ENCODE measurements at regions not wholly inside any gene's neighbourhood (a gene's known extent, or its start where the extent isn't known, plus 50 kb on each side); places are given as distances from the start of the nearest gene placed in this dataset.
"Not testable (repeated sequence)": the region's sequence is repeated elsewhere in the genome, so short reads cannot be mapped to it uniquely, and the experiment has no call there.

GRCh38 chr5:142259758-142260157, 65.1 kb downstream of the SPRY4 start:
- H3K4me3 Mint-ChIP-seq, result no peak overlapping the region
- no peak for DNase-seq
- H3K9me3 Mint-ChIP-seq, result no peaks in the 10 kb centered on the region
- no peak overlapping the region for H3K27ac Mint-ChIP-seq
- intact Hi-C loops (cut with micrococcal nuclease), result no loop called here
- H3K4me1 Mint-ChIP-seq, result no peaks in the 10 kb centered on the region
- no peaks in the 10 kb centered on the region for H3K36me3 Mint-ChIP-seq (ENCODE audit: low read depth)
- H3K27me3 Mint-ChIP-seq, result peaks cover 4% of the 10 kb centered on the region

- no peak overlapping the region for H3K4me3 Mint-ChIP-seq
- no peaks in the 10 kb centered on the region for H3K4me1 Mint-ChIP-seq
- no peaks in the 10 kb centered on the region for H3K36me3 Mint-ChIP-seq (ENCODE audit: low read depth)
- H3K9me3 Mint-ChIP-seq, result no peaks in the 10 kb centered on the region
- H3K27ac Mint-ChIP-seq, result no peak overlapping the region
- DNase-seq, result no peak
- peaks cover 4% of the 10 kb centered on the region for H3K27me3 Mint-ChIP-seq
- intact Hi-C loops (cut with micrococcal nuclease), result no loop called here
Measured at GRCh38 chr5:142255831-142256230, 69.0 kb downstream of the SPRY4 start.

- Mint-ChIP-seq H3K4me3 (no peak overlapping the region), H3K36me3 (ENCODE audit: low read depth) (no peaks in the 10 kb centered on the region), H3K27ac (no peak overlapping the region), H3K4me1 (no peaks in the 10 kb centered on the region), H3K9me3 (no peaks in the 10 kb centered on the region), H3K27me3 (no peaks in the 10 kb centered on the region)
- intact Hi-C loops (cut with micrococcal nuclease), result no loop called here
- no peak for DNase-seq
Measured at GRCh38 chr5:142254431-142254830, 70.4 kb downstream of the SPRY4 start.

GRCh38 chr5:142253938-142254337, 70.9 kb downstream of the SPRY4 start:
- Mint-ChIP-seq H3K4me3 (no peak overlapping the region), H3K9me3 (no peaks in the 10 kb centered on the region), H3K4me1 (no peaks in the 10 kb centered on the region), H3K27me3 (no peaks in the 10 kb centered on the region), H3K36me3 (ENCODE audit: low read depth) (no peaks in the 10 kb centered on the region), H3K27ac (no peak overlapping the region)
- DNase-seq, result no peak
- intact Hi-C loops (cut with micrococcal nuclease), result no loop called here

- Mint-ChIP-seq H3K9me3 (no peaks in the 10 kb centered on the region), H3K4me3 (no peak overlapping the region), H3K27ac (no peak overlapping the region), H3K36me3 (ENCODE audit: low read depth) (no peaks in the 10 kb centered on the region), H3K4me1 (no peaks in the 10 kb centered on the region), H3K27me3 (no peaks in the 10 kb centered on the region)
- intact Hi-C loops (cut with micrococcal nuclease), result no loop called here
- no peak for DNase-seq
Measured at GRCh38 chr5:142250119-142250518, 74.7 kb downstream of the SPRY4 start.

GRCh38 chr5:142248853-142249462, 75.9 kb downstream of the SPRY4 start:
- Mint-ChIP-seq H3K27me3 (no peaks in the 10 kb centered on the region), H3K9me3 (no peaks in the 10 kb centered on the region), H3K36me3 (ENCODE audit: low read depth) (no peaks in the 10 kb centered on the region), H3K4me1 (no peaks in the 10 kb centered on the region), H3K4me3 (no peak overlapping the region), H3K27ac (no peak overlapping the region)
- no peak for DNase-seq
- intact Hi-C loops (cut with micrococcal nuclease), result no loop called here

GRCh38 chr5:142246258-142246657, 78.6 kb downstream of the SPRY4 start:
- H3K4me1 Mint-ChIP-seq, result no peaks in the 10 kb centered on the region
- no peak for DNase-seq
- H3K27ac Mint-ChIP-seq, result no peak overlapping the region
- H3K9me3 Mint-ChIP-seq, result no peaks in the 10 kb centered on the region
- no peak overlapping the region for H3K4me3 Mint-ChIP-seq
- intact Hi-C loops (cut with micrococcal nuclease), result no loop called here
- H3K36me3 Mint-ChIP-seq (ENCODE audit: low read depth), result no peaks in the 10 kb centered on the region
- peaks cover 4% of the 10 kb centered on the region for H3K27me3 Mint-ChIP-seq

GRCh38 chr5:142245786-142246185, 79.0 kb downstream of the SPRY4 start:
- H3K27ac Mint-ChIP-seq, result no peak overlapping the region
- peaks cover 4% of the 10 kb centered on the region for H3K27me3 Mint-ChIP-seq
- H3K4me3 Mint-ChIP-seq, result no peak overlapping the region
- H3K4me1 Mint-ChIP-seq, result no peaks in the 10 kb centered on the region
- H3K36me3 Mint-ChIP-seq (ENCODE audit: low read depth), result no peaks in the 10 kb centered on the region
- intact Hi-C loops (cut with micrococcal nuclease), result no loop called here
- DNase-seq, result no peak
- H3K9me3 Mint-ChIP-seq, result no peaks in the 10 kb centered on the region

- Mint-ChIP-seq H3K36me3 (ENCODE audit: low read depth) (no peaks in the 10 kb centered on the region), H3K27me3 (peaks cover 4% of the 10 kb centered on the region), H3K27ac (no peak overlapping the region), H3K9me3 (no peaks in the 10 kb centered on the region), H3K4me3 (no peak overlapping the region), H3K4me1 (no peaks in the 10 kb centered on the region)
- intact Hi-C loops (cut with micrococcal nuclease), result no loop called here
- DNase-seq, result no peak
Measured at GRCh38 chr5:142244440-142244839, 80.4 kb downstream of the SPRY4 start.

GRCh38 chr5:142242272-142242671, 82.5 kb downstream of the SPRY4 start:
- peaks cover 4% of the 10 kb centered on the region for H3K27me3 Mint-ChIP-seq
- H3K4me1 Mint-ChIP-seq, result no peaks in the 10 kb centered on the region
- H3K27ac Mint-ChIP-seq, result no peak overlapping the region
- intact Hi-C loops (cut with micrococcal nuclease), result no loop called here
- H3K4me3 Mint-ChIP-seq, result no peak overlapping the region
- DNase-seq, result no peak
- H3K36me3 Mint-ChIP-seq (ENCODE audit: low read depth), result no peaks in the 10 kb centered on the region
- H3K9me3 Mint-ChIP-seq, result no peaks in the 10 kb centered on the region

GRCh38 chr5:142239394-142240159, 85.2 kb downstream of the SPRY4 start:
- Mint-ChIP-seq H3K27ac (no peak overlapping the region), H3K27me3 (peaks cover 13% of the 10 kb centered on the region), H3K9me3 (no peaks in the 10 kb centered on the region), H3K4me3 (no peak overlapping the region), H3K36me3 (ENCODE audit: low read depth) (no peaks in the 10 kb centered on the region), H3K4me1 (peaks cover 8% of the 10 kb centered on the region)
- DNase-seq, result no peak
- intact Hi-C loops (cut with micrococcal nuclease), result no loop called here

- intact Hi-C loops (cut with micrococcal nuclease), result no loop called here
- no peaks in the 10 kb centered on the region for H3K9me3 Mint-ChIP-seq
- peaks cover 8% of the 10 kb centered on the region for H3K4me1 Mint-ChIP-seq
- H3K4me3 Mint-ChIP-seq, result no peak overlapping the region
- H3K36me3 Mint-ChIP-seq (ENCODE audit: low read depth), result no peaks in the 10 kb centered on the region
- no peak for DNase-seq
- H3K27ac Mint-ChIP-seq, result no peak overlapping the region
- peaks cover 9% of the 10 kb centered on the region for H3K27me3 Mint-ChIP-seq
Measured at GRCh38 chr5:142237707-142238106, 87.1 kb downstream of the SPRY4 start.

GRCh38 chr5:142236673-142237290, 88.0 kb downstream of the SPRY4 start:
- H3K9me3 Mint-ChIP-seq; H3K27me3 Mint-ChIP-seq; intact Hi-C loops (cut with micrococcal nuclease); H3K4me1 Mint-ChIP-seq; H3K36me3 Mint-ChIP-seq (ENCODE audit: low read depth); DNase-seq; H3K27ac Mint-ChIP-seq; H3K4me3 Mint-ChIP-seq: not testable (repeated sequence)

GRCh38 chr5:142235870-142236672, 88.8 kb downstream of the SPRY4 start:
- H3K4me3 Mint-ChIP-seq, result no peak overlapping the region
- H3K27me3 Mint-ChIP-seq, result peaks cover 9% of the 10 kb centered on the region
- H3K9me3 Mint-ChIP-seq, result no peaks in the 10 kb centered on the region
- intact Hi-C loops (cut with micrococcal nuclease), result no loop called here
- no peaks in the 10 kb centered on the region for H3K36me3 Mint-ChIP-seq (ENCODE audit: low read depth)
- peaks cover 8% of the 10 kb centered on the region for H3K4me1 Mint-ChIP-seq
- DNase-seq, result no peak
- H3K27ac Mint-ChIP-seq, result no peak overlapping the region
